HepG2 (cell line): ENCODE measurements at regions not wholly inside any gene's neighbourhood (a gene's known extent, or its start where the extent isn't known, plus 50 kb on each side); places are given as distances from the start of the nearest gene placed in this dataset.

Experiments used
- ATAC-seq: fragments of 200-7000 bp; cut with Tn5 transposase; 3 replicates; pipeline ENCODE4 v1.9.1; 2020; ENCODE audit warnings: mild to moderate bottlenecking, moderate library complexity
- BruUV-seq: library from RNA; stranded (reverse); fragments of 400-500 nt; replicated peaks from 2 replicates; lab custom pipeline; 2021; lab: Mats Ljungman, UMichigan
- CTCF ChIA-PET: fragments of 300-600 bp; formaldehyde crosslinking; extraction: SDS; loops from one replicate; lab custom pipeline; 2021; ENCODE audit warnings: low total read pairs, inconsistent platforms, low intra/inter-chr PET ratio; lab: Yijun Ruan, JAX
- POLR2A ChIA-PET: fragments of 350-600 bp; sonication (Branson Sonifier 250); formaldehyde crosslinking; loops from one replicate; lab custom pipeline; 2020; ENCODE audit warnings: antibody characterized with exemption, inconsistent platforms; lab: Yijun Ruan, JAX
- DNase-seq: peaks from one replicate; pipeline ENCODE4 v3.0.0-alpha.2; 2015; ENCODE audit warnings: low spot score
- FAIRE-seq: peaks from 3 replicates; lab custom pipeline; 2011; peaks lifted over from hg19 to GRCh38; lab: Jason Lieb, UNC
- H2AFZ ChIP-seq: one replicate; pipeline ENCODE4 v1.6.1; 2011; ENCODE audit warnings: low read length, inconsistent platforms
- H3K27ac ChIP-seq: fragments of 300-600 bp; 3 replicates; pipeline ENCODE4 v1.8.0; 2011; ENCODE audit warnings: mixed run types, mild to moderate bottlenecking, mixed read lengths, low read length, inconsistent platforms; ENCODE audit not compliant: insufficient read depth; ENCODE audit errors: extremely low read length
- H3K27me3 ChIP-seq, 2 experiments: fragments of 200-600 bp in 1 of 2; 2 replicates in 1 of 2; 3 replicates in 1 of 2; pipeline versions ENCODE4 v1.6.0 to v1.8.0; 2011; ENCODE audit warnings: low read length in 2 of 2, mild to moderate bottlenecking in 2 of 2, moderate library complexity in 2 of 2, inconsistent platforms in 1 of 2; ENCODE audit not compliant: insufficient read depth in 2 of 2, control insufficient read depth in 1 of 2
- H3K36me3 ChIP-seq, 2 experiments: fragments of 200-600 bp in 1 of 2; replicated peaks in 1 of 2; 2 replicates in 1 of 2; 3 replicates in 1 of 2; pipeline versions ENCODE4 v1.5.1 to v1.8.0; 2011; ENCODE audit warnings: low read length in 2 of 2, inconsistent platforms in 1 of 2; ENCODE audit not compliant: insufficient read depth in 2 of 2, control insufficient read depth in 1 of 2
- H3K4me1 ChIP-seq: 2 replicates; pipeline ENCODE4 v1.5.1; 2012; ENCODE audit warnings: low read length, inconsistent platforms; ENCODE audit not compliant: insufficient read depth
- H3K4me2 ChIP-seq: 2 replicates; pipeline ENCODE4 v1.6.0; 2011; ENCODE audit warnings: low read depth, low read length, inconsistent platforms
- H3K4me3 ChIP-seq, 3 experiments: fragments of 200-600 bp in 1 of 3; sonication (generic), shearing (Covaris generic) in 1 of 3; replicated peaks in 1 of 3; 2 replicates each; pipeline ENCODE4 v1.5.1; 2011 to 2016; ENCODE audit warnings: low read length in 3 of 3, inconsistent platforms in 2 of 3, low read depth in 2 of 3, mild to moderate bottlenecking in 2 of 3, control low read depth in 1 of 3, mixed read lengths in 1 of 3; ENCODE audit not compliant: insufficient read depth in 1 of 3
- H3K79me2 ChIP-seq: one replicate; pipeline ENCODE4 v1.6.1; 2011; ENCODE audit warnings: low read length, inconsistent platforms; ENCODE audit not compliant: insufficient read depth
- H3K9ac ChIP-seq: 2 replicates; pipeline ENCODE4 v1.6.0; 2011; ENCODE audit warnings: mild to moderate bottlenecking, low read depth, low read length, inconsistent platforms; ENCODE audit not compliant: insufficient read depth
- H3K9me3 ChIP-seq: 2 replicates; pipeline ENCODE4 v1.5.1; 2012; ENCODE audit warnings: mild to moderate bottlenecking, low read length
- H4K20me1 ChIP-seq: 2 replicates; pipeline ENCODE4 v1.6.0; 2011; ENCODE audit warnings: inconsistent platforms, mild to moderate bottlenecking, low read length, moderate library complexity; ENCODE audit not compliant: insufficient read depth
- CREB1 ChIP-seq, 2 experiments: fragments of 450-650 bp in 1 of 2; IDR thresholded peaks; 2 replicates each; pipeline ENCODE4 v1.6.1; 2016 to 2017; ENCODE audit warnings: control low read depth in 1 of 2, mild to moderate bottlenecking in 1 of 2, missing compliant biosample characterization in 1 of 2, missing genetic modification characterization in 1 of 2
- GLI4 ChIP-seq: sonication (generic); formaldehyde crosslinking; IDR thresholded peaks from 2 replicates; pipeline ENCODE4 v1.5.1; 2020; ENCODE audit warnings: missing genetic modification reagents, mild to moderate bottlenecking, moderate library complexity, borderline replicate concordance
- MAFK ChIP-seq, 2 experiments: IDR thresholded peaks in 1 of 2; conservative IDR thresholded peaks in 1 of 2; 2 replicates each; pipeline ENCODE4 v1.6.1; 2011; ENCODE audit warnings: improper control_type of control experiment in 2 of 2, low read length in 2 of 2
- NFRKB ChIP-seq: fragments of 450-650 bp; IDR thresholded peaks from 2 replicates; pipeline ENCODE4 v1.6.1; 2017
- NFYC ChIP-seq: IDR thresholded peaks from 2 replicates; pipeline ENCODE4 v1.6.1; 2016; ENCODE audit warnings: missing genetic modification reagents, missing compliant biosample characterization
- SIN3A ChIP-seq: IDR thresholded peaks from 2 replicates; pipeline ENCODE4 v1.6.1; 2011; ENCODE audit warnings: low read depth, mild to moderate bottlenecking, control low read depth, low read length, borderline replicate concordance
- SP5 ChIP-seq: IDR thresholded peaks from 2 replicates; pipeline ENCODE4 v1.6.1; 2016; ENCODE audit warnings: low read depth, borderline replicate concordance
- STAT5B ChIP-seq: sonication (generic); formaldehyde crosslinking; IDR thresholded peaks from 2 replicates; pipeline ENCODE4 v1.4.0; 2020; ENCODE audit warnings: missing genetic modification reagents
- ZFP62 ChIP-seq: sonication (generic); formaldehyde crosslinking; IDR thresholded peaks from 2 replicates; pipeline ENCODE4 v1.4.0; 2020; ENCODE audit warnings: missing genetic modification reagents
- ZNF282 ChIP-seq: fragments of 450-650 bp; IDR thresholded peaks from 2 replicates; pipeline ENCODE4 v1.6.1; 2018; ENCODE audit not compliant: partially characterized antibody
- WGBS: methylation state at CpG from one replicate; pipeline ENCODE4 v1.1.6; 2017; ENCODE audit warnings: low lambda C conversion rate; 5-methylcytosine and 5-hydroxymethylcytosine counted together
- in situ Hi-C: cut with HindIII; loops from 2 replicates; pipeline ENCODE4 v1.10.0; 2017; ENCODE audit warnings: low pct_unique_long_range_greater_than_20kb; ENCODE audit not compliant: extremely low pct_ligation_motif_present
- intact Hi-C: fragments of 100-400 bp; cut with micrococcal nuclease; formaldehyde crosslinking; loops from one replicate; pipeline ENCODE4 v1.10.0; 2022; ENCODE audit not compliant: unreplicated experiment
- TF ChIP-seq, protein P1 (sequence below): sonication (generic); formaldehyde crosslinking; conservative IDR thresholded peaks from 2 replicates; pipeline ENCODE4 v1.8.0; 2022; ENCODE audit warnings: mild to moderate bottlenecking, moderate library complexity, missing genetic modification reagents
- TF ChIP-seq, protein P2 (sequence below): sonication (generic); formaldehyde crosslinking; IDR thresholded peaks from 2 replicates; pipeline ENCODE4 v1.8.1; 2023; ENCODE audit warnings: mild to moderate bottlenecking, missing genetic modification reagents
- TF ChIP-seq, protein P3 (sequence below): sonication (generic); formaldehyde crosslinking; IDR thresholded peaks from 2 replicates; pipeline ENCODE4 v1.4.0; 2020; ENCODE audit warnings: missing genetic modification reagents

DNA sequence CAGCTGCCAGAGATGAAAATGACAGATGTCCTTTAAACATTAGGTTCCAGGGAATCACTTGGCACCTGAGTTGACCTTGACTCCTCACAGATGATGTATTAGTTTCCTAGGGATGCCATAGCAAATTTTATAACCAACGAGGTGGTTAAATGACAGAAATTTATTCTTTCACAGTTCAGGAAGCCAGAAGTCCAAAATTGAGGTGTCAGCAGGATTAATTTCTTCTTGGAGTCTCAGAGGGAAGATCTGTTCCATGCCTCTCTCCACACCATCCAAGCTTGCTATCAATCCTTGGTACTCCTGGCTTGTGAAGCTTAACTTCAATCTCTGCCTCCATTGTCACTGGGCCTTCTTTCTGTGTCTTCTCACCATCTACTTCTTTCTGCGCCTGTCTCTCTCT, 249.7 kb upstream of the BTG1 start:
- no peak for FAIRE-seq
- Histone ChIP-seq H3K27me3 (no peaks in the 10 kb centered on the region), H3K4me2 (no peak overlapping the region), H3K79me2 (no peaks in the 10 kb centered on the region), H2AFZ (no peak overlapping the region), H3K4me1 (no peaks in the 10 kb centered on the region), H3K9ac (no peak overlapping the region), H3K4me3 (no peak overlapping the region), H3K9me3 (no peaks in the 10 kb centered on the region; the same call in 1 of the 2 replicates), H3K36me3 (no peaks in the 10 kb centered on the region), H4K20me1 (no peaks in the 10 kb centered on the region), H3K27ac (no peak overlapping the region)
- CTCF ChIA-PET: no interaction called here
- BruUV-seq: no TSS peak
- ATAC-seq: no peak
- intact Hi-C loops: no loop called here
- no peak for DNase-seq
- 0% methylated on average over 2 of the region's 2 CpGs for WGBS
- POLR2A ChIA-PET: no interaction called here
- TF ChIP-seq, protein P1, sequence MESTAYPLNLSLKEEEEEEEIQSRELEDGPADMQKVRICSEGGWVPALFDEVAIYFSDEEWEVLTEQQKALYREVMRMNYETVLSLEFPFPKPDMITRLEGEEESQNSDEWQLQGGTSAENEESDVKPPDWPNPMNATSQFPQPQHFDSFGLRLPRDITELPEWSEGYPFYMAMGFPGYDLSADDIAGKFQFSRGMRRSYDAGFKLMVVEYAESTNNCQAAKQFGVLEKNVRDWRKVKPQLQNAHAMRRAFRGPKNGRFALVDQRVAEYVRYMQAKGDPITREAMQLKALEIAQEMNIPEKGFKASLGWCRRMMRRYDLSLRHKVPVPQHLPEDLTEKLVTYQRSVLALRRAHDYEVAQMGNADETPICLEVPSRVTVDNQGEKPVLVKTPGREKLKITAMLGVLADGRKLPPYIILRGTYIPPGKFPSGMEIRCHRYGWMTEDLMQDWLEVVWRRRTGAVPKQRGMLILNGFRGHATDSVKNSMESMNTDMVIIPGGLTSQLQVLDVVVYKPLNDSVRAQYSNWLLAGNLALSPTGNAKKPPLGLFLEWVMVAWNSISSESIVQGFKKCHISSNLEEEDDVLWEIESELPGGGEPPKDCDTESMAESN: no peak
- TF ChIP-seq MAFK (conservative IDR thresholded peaks at IDR 0.05 in 1 of 2, IDR thresholded peaks at IDR 0.05 in 1 of 2; ENCODE audit: low read length in 2 of 2): peak; percentile 10 to 35; a peak in 2 of 4 replicates
- in situ Hi-C loops: no loop called here

DNA sequence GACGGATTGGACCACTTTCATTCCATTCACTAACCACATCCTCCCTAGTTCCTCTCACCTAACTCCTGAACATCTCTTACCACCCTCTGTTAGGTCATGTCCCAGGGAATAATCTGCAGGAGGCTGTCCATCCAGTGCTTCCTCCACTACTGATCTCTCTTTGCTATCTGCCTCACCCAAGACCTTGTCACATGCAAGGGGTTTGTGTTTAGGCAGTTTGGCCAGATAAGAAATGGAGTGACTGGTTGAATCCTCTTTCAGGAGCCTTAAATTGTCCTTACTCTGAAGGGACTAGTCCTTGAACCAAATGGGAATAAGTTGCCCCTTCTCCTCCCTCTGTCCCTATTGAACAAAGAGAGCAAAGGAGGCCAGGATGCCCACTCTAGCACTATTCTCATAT, 249.2 kb upstream of the BTG1 start:
- WGBS: 11% methylated on average over 1 of the region's 1 CpG
- in situ Hi-C loops (no loop called here), intact Hi-C loops (no loop called here)
- Histone ChIP-seq H3K36me3 (no peaks in the 10 kb centered on the region), H3K9ac (no peak overlapping the region), H3K4me2 (no peak overlapping the region), H2AFZ (no peak overlapping the region), H3K27ac (no peak overlapping the region), H4K20me1 (no peaks in the 10 kb centered on the region), H3K4me3 (no peak overlapping the region), H3K9me3 (no peaks in the 10 kb centered on the region; the same call in 1 of the 2 replicates), H3K27me3 (no peaks in the 10 kb centered on the region), H3K79me2 (no peaks in the 10 kb centered on the region), H3K4me1 (no peaks in the 10 kb centered on the region)
- ATAC-seq (no peak), FAIRE-seq (no peak), DNase-seq (no peak)
- ChIA-PET POLR2A (no interaction called here), CTCF (no interaction called here)
- no TSS peak for BruUV-seq
- no peak for TF ChIP-seq ZFP62 (CRISPR knock-in tag)
- TF ChIP-seq ZNF282: no peak
- no peak for TF ChIP-seq NFRKB
- no peak for TF ChIP-seq SP5 (CRISPR knock-in tag)
- no peak for TF ChIP-seq CREB1 (IDR thresholded peaks at IDR 0.05)
- no peak for TF ChIP-seq CREB1 (CRISPR knock-in tag; IDR thresholded peaks at IDR 0.05)
- no peak for TF ChIP-seq GLI4 (CRISPR knock-in tag)
- TF ChIP-seq, protein P2, sequence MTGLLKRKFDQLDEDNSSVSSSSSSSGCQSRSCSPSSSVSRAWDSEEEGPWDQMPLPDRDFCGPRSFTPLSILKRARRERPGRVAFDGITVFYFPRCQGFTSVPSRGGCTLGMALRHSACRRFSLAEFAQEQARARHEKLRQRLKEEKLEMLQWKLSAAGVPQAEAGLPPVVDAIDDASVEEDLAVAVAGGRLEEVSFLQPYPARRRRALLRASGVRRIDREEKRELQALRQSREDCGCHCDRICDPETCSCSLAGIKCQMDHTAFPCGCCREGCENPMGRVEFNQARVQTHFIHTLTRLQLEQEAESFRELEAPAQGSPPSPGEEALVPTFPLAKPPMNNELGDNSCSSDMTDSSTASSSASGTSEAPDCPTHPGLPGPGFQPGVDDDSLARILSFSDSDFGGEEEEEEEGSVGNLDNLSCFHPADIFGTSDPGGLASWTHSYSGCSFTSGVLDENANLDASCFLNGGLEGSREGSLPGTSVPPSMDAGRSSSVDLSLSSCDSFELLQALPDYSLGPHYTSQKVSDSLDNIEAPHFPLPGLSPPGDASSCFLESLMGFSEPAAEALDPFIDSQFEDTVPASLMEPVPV: no peak
- TF ChIP-seq, protein P3, sequence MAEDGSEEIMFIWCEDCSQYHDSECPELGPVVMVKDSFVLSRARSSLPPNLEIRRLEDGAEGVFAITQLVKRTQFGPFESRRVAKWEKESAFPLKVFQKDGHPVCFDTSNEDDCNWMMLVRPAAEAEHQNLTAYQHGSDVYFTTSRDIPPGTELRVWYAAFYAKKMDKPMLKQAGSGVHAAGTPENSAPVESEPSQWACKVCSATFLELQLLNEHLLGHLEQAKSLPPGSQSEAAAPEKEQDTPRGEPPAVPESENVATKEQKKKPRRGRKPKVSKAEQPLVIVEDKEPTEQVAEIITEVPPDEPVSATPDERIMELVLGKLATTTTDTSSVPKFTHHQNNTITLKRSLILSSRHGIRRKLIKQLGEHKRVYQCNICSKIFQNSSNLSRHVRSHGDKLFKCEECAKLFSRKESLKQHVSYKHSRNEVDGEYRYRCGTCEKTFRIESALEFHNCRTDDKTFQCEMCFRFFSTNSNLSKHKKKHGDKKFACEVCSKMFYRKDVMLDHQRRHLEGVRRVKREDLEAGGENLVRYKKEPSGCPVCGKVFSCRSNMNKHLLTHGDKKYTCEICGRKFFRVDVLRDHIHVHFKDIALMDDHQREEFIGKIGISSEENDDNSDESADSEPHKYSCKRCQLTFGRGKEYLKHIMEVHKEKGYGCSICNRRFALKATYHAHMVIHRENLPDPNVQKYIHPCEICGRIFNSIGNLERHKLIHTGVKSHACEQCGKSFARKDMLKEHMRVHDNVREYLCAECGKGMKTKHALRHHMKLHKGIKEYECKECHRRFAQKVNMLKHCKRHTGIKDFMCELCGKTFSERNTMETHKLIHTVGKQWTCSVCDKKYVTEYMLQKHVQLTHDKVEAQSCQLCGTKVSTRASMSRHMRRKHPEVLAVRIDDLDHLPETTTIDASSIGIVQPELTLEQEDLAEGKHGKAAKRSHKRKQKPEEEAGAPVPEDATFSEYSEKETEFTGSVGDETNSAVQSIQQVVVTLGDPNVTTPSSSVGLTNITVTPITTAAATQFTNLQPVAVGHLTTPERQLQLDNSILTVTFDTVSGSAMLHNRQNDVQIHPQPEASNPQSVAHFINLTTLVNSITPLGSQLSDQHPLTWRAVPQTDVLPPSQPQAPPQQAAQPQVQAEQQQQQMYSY (CRISPR knock-in tag): no peak
- TF ChIP-seq SIN3A: no peak
- no peak for TF ChIP-seq STAT5B (CRISPR knock-in tag)
- no peak for TF ChIP-seq NFYC
